Muscle layer of duodenum (tissue), 2 donors: ENCODE measurements at regions not wholly inside any gene's neighbourhood (a gene's known extent, or its start where the extent isn't known, plus 50 kb on each side); places are given as distances from the start of the nearest gene placed in this dataset.

Experiments used
- H3K27ac ChIP-seq: one replicate; pipeline ENCODE4 v1.7.0; 2013; ENCODE audit warnings: mild to moderate bottlenecking, low read length
- H3K27me3 ChIP-seq: one replicate; pipeline ENCODE4 v1.7.0; 2013; ENCODE audit warnings: low read depth, mild to moderate bottlenecking, control low read depth, low read length
- H3K36me3 ChIP-seq, 2 donors: one replicate each; pipeline ENCODE4 v1.7.0; 2013; ENCODE audit warnings: low read length in 2 of 2, control low read depth in 1 of 2, mild to moderate bottlenecking in 1 of 2; ENCODE audit not compliant: insufficient read depth in 2 of 2, control insufficient read depth in 1 of 2
- H3K4me1 ChIP-seq, 2 donors: one replicate each; pipeline ENCODE4 v1.7.0; 2013; ENCODE audit warnings: low read length in 2 of 2, mild to moderate bottlenecking in 2 of 2, control low read depth in 1 of 2, moderate library complexity in 1 of 2; ENCODE audit not compliant: insufficient read depth in 2 of 2, control insufficient read depth in 1 of 2
- H3K4me3 ChIP-seq, 2 donors: one replicate each; pipeline ENCODE4 v1.7.0; 2013; ENCODE audit warnings: low read length in 2 of 2, low read depth in 1 of 2, mild to moderate bottlenecking in 1 of 2
- H3K9me3 ChIP-seq, 2 donors: one replicate each; pipeline ENCODE4 v1.7.0; 2013; ENCODE audit warnings: low read length in 2 of 2, control low read depth in 1 of 2, mild to moderate bottlenecking in 1 of 2; ENCODE audit not compliant: control insufficient read depth in 1 of 2
- donor health status: healthy.

DNA sequence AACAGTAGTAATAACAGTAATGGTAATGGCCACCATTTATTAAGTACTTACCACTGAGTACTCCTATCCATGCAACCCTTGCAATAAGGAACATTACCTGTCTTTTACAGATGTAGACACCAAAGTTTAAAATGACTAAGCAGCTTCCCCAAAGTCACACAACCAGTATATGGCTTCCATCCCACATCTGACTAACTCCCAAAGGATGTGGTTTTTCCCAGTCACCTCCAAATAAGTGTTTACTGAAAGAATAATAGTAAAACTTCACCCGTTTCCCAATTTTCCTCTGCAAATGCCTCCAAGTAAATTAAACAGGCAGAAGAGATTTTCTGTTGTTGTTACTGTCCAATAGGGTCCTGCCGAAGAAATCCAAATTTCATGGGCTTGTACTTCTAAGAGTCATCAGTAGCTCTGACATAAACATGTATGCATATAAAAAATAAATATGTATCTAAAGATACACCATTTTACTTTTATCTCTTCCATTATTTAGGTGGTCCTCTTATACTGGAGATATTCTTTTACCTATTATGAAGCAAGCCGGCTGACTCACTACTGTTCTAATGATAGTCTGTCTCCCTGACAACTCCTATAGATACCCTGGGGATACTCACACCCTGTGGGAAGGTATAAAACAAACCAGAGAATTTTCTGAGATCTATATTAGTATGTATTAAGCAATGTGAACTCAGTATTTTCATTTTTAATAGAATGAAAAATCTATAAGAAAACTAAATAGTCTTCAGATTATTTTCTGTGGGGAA, 77.9 kb upstream of the ID4 start:
- Histone ChIP-seq H3K9me3 (no peaks in the 10 kb centered on the region), H3K36me3 (no peaks in the 10 kb centered on the region), H3K4me1 (no peaks in the 10 kb centered on the region), H3K27ac (no peak overlapping the region), H3K27me3 (no peaks in the 10 kb centered on the region), H3K4me3 (no peak overlapping the region)

DNA sequence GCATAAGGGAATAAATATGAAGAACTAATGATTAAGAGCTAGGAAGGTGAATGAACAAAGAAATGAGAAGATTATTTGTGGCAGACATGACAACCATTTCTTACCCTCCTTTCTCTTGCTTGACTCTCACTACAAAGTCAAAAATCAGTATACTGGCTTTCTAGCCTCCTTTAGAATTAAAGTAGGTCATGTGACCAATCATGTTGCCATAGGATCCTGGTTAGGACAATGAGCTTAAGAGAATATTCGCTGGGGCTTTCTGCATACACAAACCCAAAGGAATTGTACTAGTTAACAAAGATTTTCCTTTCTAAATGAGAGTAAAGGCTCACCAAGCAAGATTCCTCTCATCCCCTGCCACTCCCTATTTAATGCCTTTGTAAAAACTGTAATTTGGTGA, 76.0 kb upstream of the ID4 start:
- H3K27me3 ChIP-seq = no peaks in the 10 kb centered on the region
- no peaks in the 10 kb centered on the region for H3K36me3 ChIP-seq
- no peak overlapping the region for H3K27ac ChIP-seq
- no peak overlapping the region for H3K4me3 ChIP-seq
- no peaks in the 10 kb centered on the region for H3K4me1 ChIP-seq
- no peaks in the 10 kb centered on the region for H3K9me3 ChIP-seq

DNA sequence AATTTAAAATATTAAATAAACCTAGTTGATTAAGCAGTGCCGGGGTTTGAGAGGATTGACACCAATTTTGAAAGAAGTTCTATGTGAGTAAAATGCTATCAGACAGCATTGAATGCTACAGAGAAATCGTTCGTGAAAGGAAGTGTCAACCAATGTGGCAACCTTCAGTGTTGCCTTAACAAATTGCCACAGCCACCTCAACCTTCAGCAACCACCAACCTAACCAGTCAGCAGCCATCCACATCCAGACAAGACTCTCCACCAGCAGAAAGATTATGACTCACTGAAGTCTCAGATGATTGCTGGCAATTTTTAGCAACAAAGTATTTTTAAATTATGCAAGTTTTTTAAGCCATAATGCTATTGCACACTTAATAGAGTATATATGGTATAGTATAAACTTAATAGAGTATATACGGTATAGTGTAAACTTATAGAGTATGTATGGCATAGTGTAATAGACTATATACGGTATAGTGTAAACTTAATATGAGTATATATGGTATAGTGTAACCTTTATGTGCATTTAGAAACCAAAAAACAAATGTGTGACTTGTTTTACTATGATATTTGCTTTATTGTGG, 65.3 kb upstream of the ID4 start:
- H3K27ac ChIP-seq = no peak overlapping the region
- no peaks in the 10 kb centered on the region for H3K27me3 ChIP-seq
- no peak overlapping the region for H3K4me3 ChIP-seq
- no peaks in the 10 kb centered on the region for H3K4me1 ChIP-seq
- no peaks in the 10 kb centered on the region for H3K36me3 ChIP-seq
- no peaks in the 10 kb centered on the region for H3K9me3 ChIP-seq

DNA sequence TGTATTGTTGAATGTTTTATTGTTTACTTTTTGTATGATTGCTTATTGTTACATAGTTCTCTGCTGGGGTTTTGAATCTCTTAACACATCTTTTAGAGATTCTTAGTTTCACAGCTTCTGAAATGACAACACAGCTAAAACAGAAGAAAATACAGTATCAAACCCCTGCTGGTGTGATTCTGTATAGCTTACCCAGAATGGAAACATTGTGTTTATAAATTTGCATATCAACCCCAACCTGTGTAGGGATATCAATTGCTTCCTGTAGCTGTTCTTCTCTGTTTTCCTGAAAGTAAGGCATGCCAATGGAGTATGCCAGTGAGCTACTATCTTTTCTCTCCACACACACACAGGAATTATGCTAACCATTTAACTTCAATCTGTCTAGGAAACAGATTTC, 64.3 kb upstream of the ID4 start:
- Histone ChIP-seq H3K4me3 (no peak overlapping the region), H3K27ac (no peak overlapping the region), H3K27me3 (no peaks in the 10 kb centered on the region), H3K9me3 (no peaks in the 10 kb centered on the region), H3K4me1 (no peaks in the 10 kb centered on the region), H3K36me3 (no peaks in the 10 kb centered on the region)

DNA sequence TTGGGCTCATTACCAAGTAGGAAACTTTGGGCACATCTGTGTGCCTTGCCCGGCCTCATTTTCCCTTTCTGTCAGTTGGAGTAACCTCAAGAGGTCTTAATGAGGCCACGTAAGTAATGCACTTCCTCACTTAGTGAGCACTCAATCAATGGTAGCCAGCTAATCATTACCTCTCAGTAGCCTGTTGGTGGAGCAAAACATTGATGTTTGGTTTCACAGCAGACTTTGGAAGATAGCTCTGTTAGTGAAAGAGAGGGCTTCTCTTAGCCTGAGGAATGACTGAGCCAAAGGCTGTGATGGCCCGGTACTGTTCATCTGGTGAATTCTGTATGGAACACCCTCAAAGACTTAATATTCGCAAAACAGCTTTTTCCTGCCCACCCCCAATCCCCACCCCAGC, 55.9 kb upstream of the ID4 start:
- no peak overlapping the region for H3K4me3 ChIP-seq
- H3K27me3 ChIP-seq = no peaks in the 10 kb centered on the region
- peaks cover 0 to 3% of the 10 kb centered on the region in 2 donors for H3K9me3 ChIP-seq
- no peak overlapping the region for H3K27ac ChIP-seq
- no peaks in the 10 kb centered on the region for H3K36me3 ChIP-seq
- H3K4me1 ChIP-seq = no peaks in the 10 kb centered on the region

DNA sequence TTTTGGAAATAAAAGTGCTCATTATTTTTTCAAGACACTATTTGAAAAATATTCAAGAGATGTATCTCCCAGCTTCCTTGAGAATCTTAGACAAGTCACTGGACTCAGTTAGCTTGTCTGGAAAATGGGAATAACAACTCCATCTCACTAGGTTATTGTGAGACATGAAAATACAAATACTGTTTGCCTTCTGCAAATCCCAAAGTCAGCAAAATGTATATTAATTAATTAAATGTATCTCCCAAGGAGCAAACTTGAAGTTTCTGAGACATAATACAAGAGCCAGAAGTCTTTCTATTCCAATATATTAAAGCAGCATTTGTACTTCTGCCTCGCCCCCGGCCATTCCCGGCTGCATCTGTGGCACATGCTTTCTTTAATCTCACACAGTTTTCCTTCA, 54.6 kb upstream of the ID4 start:
- Histone ChIP-seq H3K27me3 (no peaks in the 10 kb centered on the region), H3K36me3 (no peaks in the 10 kb centered on the region), H3K4me1 (no peaks in the 10 kb centered on the region), H3K9me3 (peaks cover 0 to 3% of the 10 kb centered on the region in 2 donors), H3K27ac (no peak overlapping the region), H3K4me3 (no peak overlapping the region)
